Sigmoid colon (tissue), 4 donors: ENCODE measurements at regions not wholly inside any gene's neighbourhood (a gene's known extent, or its start where the extent isn't known, plus 50 kb on each side); places are given as distances from the start of the nearest gene placed in this dataset.

Experiments
- EP300 ChIP-seq, 4 donors: sonication (generic); formaldehyde crosslinking; IDR thresholded peaks; one replicate each; pipeline ENCODE4 v1.6.1; 2017; ENCODE audit warnings: antibody characterized with exemption in 4 of 4
- POLR2A ChIP-seq, 2 donors: fragments of 450-650 bp; IDR thresholded peaks; one replicate each; pipeline ENCODE4 v1.6.1; 2016; ENCODE audit warnings: antibody characterized with exemption in 2 of 2, mild to moderate bottlenecking in 2 of 2, moderate library complexity in 2 of 2
- POLR2AphosphoS5 ChIP-seq, 4 donors: sonication (generic); formaldehyde crosslinking; IDR thresholded peaks; one replicate each; pipeline ENCODE4 v1.6.1; 2017; ENCODE audit warnings: antibody characterized with exemption in 4 of 4
- TF ChIP-seq, protein P1 (sequence below), 4 experiments: fragments of 450-650 bp in 3 of 4; fragments of 200-600 bp in 1 of 4; IDR thresholded peaks; one replicate each; pipeline ENCODE4 v1.5.1; 2016 to 2019; ENCODE audit warnings: antibody characterized with exemption in 4 of 4, mild to moderate bottlenecking in 3 of 4, moderate library complexity in 2 of 4

DNA sequence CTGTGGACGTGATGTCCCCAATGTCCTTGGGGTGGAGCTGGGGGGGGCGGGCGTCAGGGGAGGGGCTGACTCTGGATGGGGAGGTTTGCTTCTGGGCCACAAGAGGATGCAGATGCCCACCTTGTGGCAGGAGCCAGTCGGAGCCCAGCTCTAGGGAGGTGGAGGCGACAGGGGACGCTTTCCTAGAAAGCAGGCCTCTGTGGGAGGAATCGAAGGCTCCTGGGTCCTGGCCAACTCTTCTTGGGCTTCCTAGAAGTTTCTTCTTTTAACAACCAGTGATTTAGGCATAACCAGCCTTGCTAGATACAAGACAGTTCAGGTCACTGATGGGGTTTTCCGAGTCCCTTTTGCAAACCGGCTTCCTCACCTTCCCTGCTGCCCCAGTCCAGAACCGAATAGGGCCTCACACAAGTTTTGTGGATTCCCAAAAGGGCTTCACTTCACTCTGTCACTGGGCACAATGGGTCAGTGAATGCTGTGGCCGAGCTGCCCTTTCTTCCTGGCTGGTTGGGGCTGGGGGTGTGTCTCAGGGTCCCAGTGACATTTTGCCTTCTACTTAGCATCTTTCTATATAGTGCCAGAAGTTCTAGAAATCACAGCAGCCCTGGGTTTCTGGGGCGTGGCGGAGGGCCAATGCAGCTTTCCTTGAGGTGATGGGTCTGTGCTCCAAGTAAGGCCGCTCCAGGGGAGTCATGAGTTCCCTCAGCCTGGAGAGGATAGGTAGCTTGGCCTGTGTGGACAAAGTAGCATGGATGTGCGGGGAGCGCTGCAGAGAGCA is 78.4 kb upstream of the FOXP4 start:
- TF ChIP-seq, protein P1, sequence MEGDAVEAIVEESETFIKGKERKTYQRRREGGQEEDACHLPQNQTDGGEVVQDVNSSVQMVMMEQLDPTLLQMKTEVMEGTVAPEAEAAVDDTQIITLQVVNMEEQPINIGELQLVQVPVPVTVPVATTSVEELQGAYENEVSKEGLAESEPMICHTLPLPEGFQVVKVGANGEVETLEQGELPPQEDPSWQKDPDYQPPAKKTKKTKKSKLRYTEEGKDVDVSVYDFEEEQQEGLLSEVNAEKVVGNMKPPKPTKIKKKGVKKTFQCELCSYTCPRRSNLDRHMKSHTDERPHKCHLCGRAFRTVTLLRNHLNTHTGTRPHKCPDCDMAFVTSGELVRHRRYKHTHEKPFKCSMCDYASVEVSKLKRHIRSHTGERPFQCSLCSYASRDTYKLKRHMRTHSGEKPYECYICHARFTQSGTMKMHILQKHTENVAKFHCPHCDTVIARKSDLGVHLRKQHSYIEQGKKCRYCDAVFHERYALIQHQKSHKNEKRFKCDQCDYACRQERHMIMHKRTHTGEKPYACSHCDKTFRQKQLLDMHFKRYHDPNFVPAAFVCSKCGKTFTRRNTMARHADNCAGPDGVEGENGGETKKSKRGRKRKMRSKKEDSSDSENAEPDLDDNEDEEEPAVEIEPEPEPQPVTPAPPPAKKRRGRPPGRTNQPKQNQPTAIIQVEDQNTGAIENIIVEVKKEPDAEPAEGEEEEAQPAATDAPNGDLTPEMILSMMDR (IDR thresholded peaks at IDR 0.05): no peak
- TF ChIP-seq POLR2A (IDR thresholded peaks at IDR 0.05) (no peak), EP300 (IDR thresholded peaks at IDR 0.05) (no peak), POLR2AphosphoS5 (IDR thresholded peaks at IDR 0.05) (no peak)
